Lung (tissue), 11 donors: ENCODE measurements at regions not wholly inside any gene's neighbourhood (a gene's known extent, or its start where the extent isn't known, plus 50 kb on each side); places are given as distances from the start of the nearest gene placed in this dataset.

ENCODE experiments used
- ATAC-seq: fragments of 200-7000 bp; cut with Tn5 transposase; one replicate; pipeline ENCODE4 v1.9.1; 2020; ENCODE audit warnings: moderate number of reproducible peaks; ENCODE audit not compliant: insufficient read depth, low FRiP score
- DNase-seq, 3 donors: peaks; one replicate each; pipeline ENCODE4 v3.0.0-alpha.2; 2013 to 2017
- H3K27ac ChIP-seq, 2 donors: one replicate each; pipeline ENCODE4 v1.5.1; 2013; ENCODE audit warnings: mild to moderate bottlenecking in 2 of 2, moderate library complexity in 2 of 2, control low read depth in 1 of 2, inconsistent platforms in 1 of 2, low read depth in 1 of 2, low read length in 1 of 2
- H3K27me3 ChIP-seq, 3 donors: one replicate each; pipeline ENCODE4 v1.5.1; 2013; ENCODE audit warnings: low read length in 2 of 3; ENCODE audit not compliant: control insufficient read depth in 3 of 3, insufficient read depth in 3 of 3
- H3K36me3 ChIP-seq, 4 donors: one replicate each; pipeline ENCODE4 v1.5.1; 2013; ENCODE audit warnings: low read length in 4 of 4, mild to moderate bottlenecking in 1 of 4, moderate library complexity in 1 of 4; ENCODE audit not compliant: control insufficient read depth in 4 of 4, insufficient read depth in 4 of 4
- H3K4me1 ChIP-seq, 5 donors: one replicate each; pipeline ENCODE4 v1.5.1; 2013; ENCODE audit warnings: low read length in 5 of 5, mild to moderate bottlenecking in 2 of 5, moderate library complexity in 1 of 5; ENCODE audit not compliant: control insufficient read depth in 5 of 5, insufficient read depth in 5 of 5
- H3K4me3 ChIP-seq: one replicate; pipeline ENCODE4 v1.5.1; 2013; ENCODE audit warnings: mild to moderate bottlenecking, control low read depth, moderate library complexity
- H3K9ac ChIP-seq, 2 donors: one replicate each; pipeline ENCODE4 v1.5.1; 2013; ENCODE audit warnings: low read length in 2 of 2, control low read depth in 1 of 2; ENCODE audit not compliant: insufficient read depth in 1 of 2
- H3K9me3 ChIP-seq, 4 donors: one replicate each; pipeline ENCODE4 v1.5.1; 2013; ENCODE audit warnings: low read length in 3 of 4, mild to moderate bottlenecking in 1 of 4, moderate library complexity in 1 of 4; ENCODE audit not compliant: control insufficient read depth in 4 of 4, insufficient read depth in 3 of 4
- CTCF ChIP-seq: IDR thresholded peaks from 2 replicates; pipeline ENCODE4 v1.5.1; 2012; ENCODE audit warnings: mild to moderate bottlenecking; ENCODE audit errors: control extremely low read depth, extremely low read depth
- WGBS, 2 donors: extraction: QIAGEN DNeasy Blood & Tissue Kit; methylation state at CpG; one replicate each; pipeline ENCODE4 v1.1.7; 2013; 5-methylcytosine and 5-hydroxymethylcytosine counted together
- donor health status: control.
- donor health status: control.
- donor health status: Bipolar disorder and iron deficiency.
- donor health status: healthy.
- donor health status: DM: yes; HTN: yes; CAD: no.

GRCh38 chrX:147848543-147849443 is 62.9 kb upstream of the FMR1 start:
- no peak for TF ChIP-seq CTCF
- H3K36me3 ChIP-seq: no peaks in the 10 kb centered on the region
- peaks cover 0 to 5% (median 0%) of the 10 kb centered on the region in 5 donors for H3K4me1 ChIP-seq
- no peaks in the 10 kb centered on the region for H3K27me3 ChIP-seq
- H3K9ac ChIP-seq: no peak overlapping the region
- H3K4me3 ChIP-seq: no peak overlapping the region
- ATAC-seq (no peak), DNase-seq (no peak)
- no peak overlapping the region for H3K27ac ChIP-seq
- H3K9me3 ChIP-seq: no peaks in the 10 kb centered on the region
- WGBS, 2 donors: 80 to 90% methylated on average over 2 of the region's 2 CpGs

- no peak for TF ChIP-seq CTCF
- Histone ChIP-seq H3K9ac (no peak overlapping the region), H3K4me3 (no peak overlapping the region), H3K9me3 (no peaks in the 10 kb centered on the region), H3K4me1 (peaks cover 0 to 5% (median 0%) of the 10 kb centered on the region in 5 donors), H3K27me3 (no peaks in the 10 kb centered on the region), H3K36me3 (no peaks in the 10 kb centered on the region), H3K27ac (no peak overlapping the region)
- ATAC-seq (no peak), DNase-seq (no peak)
- 38 to 45% methylated on average over 3 of the region's 3 CpGs for WGBS, 2 donors
Observed at GRCh38 chrX:147850875-147851274, 60.8 kb upstream of the FMR1 start.

GRCh38 chrX:147853701-147854100 is 58.0 kb upstream of the FMR1 start:
- Histone ChIP-seq H3K4me3 (no peak overlapping the region), H3K9ac (no peak overlapping the region)
- TF ChIP-seq CTCF: no peak

GRCh38 chrX:147859666-147860065 is 52.1 kb upstream of the FMR1 start:
- H3K9me3 ChIP-seq: no peaks in the 10 kb centered on the region
- H3K9ac ChIP-seq: no peak overlapping the region
- H3K27me3 ChIP-seq: no peaks in the 10 kb centered on the region
- no peaks in the 10 kb centered on the region for H3K36me3 ChIP-seq
- DNase-seq (no peak), ATAC-seq (no peak)
- no peak overlapping the region for H3K4me3 ChIP-seq
- H3K27ac ChIP-seq: no peak overlapping the region
- TF ChIP-seq CTCF: no peak
- 35 to 47% methylated on average over 2 of the region's 2 CpGs for WGBS, 2 donors
- H3K4me1 ChIP-seq: no peaks in the 10 kb centered on the region

More at GRCh38 chrX:147853701-147854100, 58.0 kb upstream of the FMR1 start:
- WGBS, 2 donors: 69 to 93% methylated on average over 2 of the region's 2 CpGs
- H3K9me3 ChIP-seq: no peaks in the 10 kb centered on the region
- H3K4me1 ChIP-seq: no peaks in the 10 kb centered on the region
- ATAC-seq: no peak
- DNase-seq: no peak
- no peak overlapping the region for H3K27ac ChIP-seq
- no peaks in the 10 kb centered on the region for H3K36me3 ChIP-seq
- no peaks in the 10 kb centered on the region for H3K27me3 ChIP-seq
